Heart right ventricle (tissue), 16 donors: ENCODE measurements at regions not wholly inside any gene's neighbourhood (a gene's known extent, or its start where the extent isn't known, plus 50 kb on each side); places are given as distances from the start of the nearest gene placed in this dataset.

Experiments used
- ATAC-seq, 8 donors: fragments of 200-7000 bp; cut with Tn5 transposase; one replicate each; pipeline ENCODE4 v1.9.1; 2020; ENCODE audit warnings: mild to moderate bottlenecking in 8 of 8, moderate library complexity in 8 of 8, moderate number of reproducible peaks in 1 of 8
- DNase-seq, 2 donors: peaks; one replicate each; pipeline ENCODE4 v3.0.0-alpha.2; 2020
- H3K27ac ChIP-seq, 10 donors: fragments of 200-600 bp; sonication (generic) in 2 of 10; one replicate each; pipeline versions ENCODE4 v1.5.0 to v1.8.0; 2020 to 2022; ENCODE audit warnings: mild to moderate bottlenecking in 3 of 10
- H3K27me3 ChIP-seq, 7 donors: fragments of 200-600 bp; one replicate each; pipeline ENCODE4 v1.8.0; 2021 to 2022; ENCODE audit warnings: mild to moderate bottlenecking in 2 of 7
- H3K36me3 ChIP-seq, 9 donors: fragments of 200-600 bp; sonication (generic) in 1 of 9; one replicate each; pipeline versions ENCODE4 v1.5.0 to v1.8.0; 2020 to 2022; ENCODE audit warnings: mild to moderate bottlenecking in 2 of 9
- H3K4me1 ChIP-seq, 9 donors: fragments of 200-600 bp; sonication (generic) in 1 of 9; one replicate each; pipeline versions ENCODE4 v1.5.0 to v1.8.0; 2020 to 2022; ENCODE audit warnings: mild to moderate bottlenecking in 4 of 9
- H3K4me3 ChIP-seq, 10 donors: fragments of 200-600 bp; sonication (generic) in 2 of 10; one replicate each; pipeline versions ENCODE4 v1.5.0 to v1.8.0; 2020 to 2022; ENCODE audit warnings: mild to moderate bottlenecking in 7 of 10, moderate library complexity in 2 of 10
- H3K9me3 ChIP-seq, 11 donors: fragments of 200-600 bp in 10 of 11; sonication (generic) in 2 of 11; one replicate each; pipeline versions ENCODE4 v1.5.0 to v1.8.0; 2013 to 2022; ENCODE audit warnings: mild to moderate bottlenecking in 2 of 11, control low read depth in 1 of 11, moderate library complexity in 1 of 11
- CTCF ChIP-seq, 9 donors: fragments of 200-600 bp; sonication (generic) in 2 of 9; IDR thresholded peaks; one replicate each; pipeline versions ENCODE4 v1.5.0 to v1.8.0; 2021 to 2022; ENCODE audit warnings: antibody characterized with exemption in 9 of 9, mild to moderate bottlenecking in 5 of 9, moderate library complexity in 1 of 9
- WGBS, 2 donors: extraction: QIAGEN DNeasy Blood & Tissue Kit; methylation state at CpG; one replicate each; pipeline ENCODE4 v1.1.7; 2013; ENCODE audit warnings: inconsistent platforms in 1 of 2; 5-methylcytosine and 5-hydroxymethylcytosine counted together
- intact Hi-C, 10 donors: fragments of 100-400 bp; cut with DNase I; formaldehyde crosslinking; loops; one replicate each; pipeline versions ENCODE4 v1.11.1 to v1.14.2; 2022
- donor health status: Arrhythmogenic right ventricular cardiomyopathy.
- donor health status: ischemic (EF 13 %, LVEDD 7.1; RV severe dilation, severe dysfunction).
- donor health status: healthy with polysubstance abuse.
- donor health status: DM: no; HTN: yes; CAD: no.
- donor health status: DM: no; HTN: no; CAD: no.
- donor health status: ischemic (EF 25% LVEDD 6.9; RV normal size, moderate dysfunction).
- donor health status: ischemic (EF 25% LVEDD 5.7; RV mildly dilated, moderate dysfunction).
- donor health status: healthy.
- donor health status: DM: yes; HTN: yes; CAD: no.
- donor health status: Ischemic cardiomyopathy.
- donor health status: ischemic (EF 35%, LVEDD 5.7; RV mildly dilated, moderate dysfunction).
- donor health status: nonischemic (EF 11% LVEDD 7.7; RV severe dilation, severe dysfunction).
- donor health status: DM: yes; HTN: yes; CAD: no.
- donor health status: PGD.
- donor health status: ischemic (EF 29% LVEDD 5.4; RV normal size, mild dysfunction).
- donor health status: nonischemic (EF 23%, LVEDD 6.1; RV moderate dilation, normal function).

- 27 to 33% methylated on average over 10 of the region's 10 CpGs for WGBS, 2 donors
- no peak overlapping the region for H3K27ac ChIP-seq
- H3K9me3 ChIP-seq: peaks cover 0 to under 1% (median 0%) of the 10 kb centered on the region in 11 donors
- no peaks in the 10 kb centered on the region for H3K36me3 ChIP-seq
- intact Hi-C loops: loop anchor here in 1 of 10 donors (10.0 kb wide), 1 partner anchor 196 kb away; no protein-coding TSS in a partner anchor
- H3K4me3 ChIP-seq: no peak overlapping the region
- H3K4me1 ChIP-seq: no peaks in the 10 kb centered on the region
- no peak for TF ChIP-seq CTCF (IDR thresholded peaks at IDR 0.05)
- H3K27me3 ChIP-seq: peaks cover 0 to 6% (median 0%) of the 10 kb centered on the region in 7 donors
- no peak for ATAC-seq
- DNase-seq: no peak
Measured at GRCh38 chr11:64458997-64459396, 96.7 kb upstream of the SLC22A11 start.

- Histone ChIP-seq H3K9me3 (no peaks in the 10 kb centered on the region), H3K27ac (no peak overlapping the region), H3K36me3 (no peaks in the 10 kb centered on the region), H3K4me3 (no peak overlapping the region), H3K27me3 (peaks cover 0 to 6% (median 0%) of the 10 kb centered on the region in 7 donors), H3K4me1 (no peaks in the 10 kb centered on the region)
- WGBS, 2 donors: 88 to 93% methylated on average over 6 of the region's 6 CpGs
- ATAC-seq (no peak), DNase-seq (no peak)
- TF ChIP-seq CTCF (IDR thresholded peaks at IDR 0.05): no peak
- intact Hi-C loops: loop anchor here in 1 of 10 donors (10.0 kb wide), 1 partner anchor 195 kb away; no protein-coding TSS in a partner anchor
Measured at GRCh38 chr11:64459609-64460008, 96.1 kb upstream of the SLC22A11 start.

GRCh38 chr11:64461081-64461480 is 94.7 kb upstream of the SLC22A11 start:
- Histone ChIP-seq H3K9me3 (no peaks in the 10 kb centered on the region), H3K4me3 (no peak overlapping the region), H3K27ac (no peak overlapping the region), H3K4me1 (no peaks in the 10 kb centered on the region), H3K36me3 (no peaks in the 10 kb centered on the region), H3K27me3 (peaks cover 0 to 6% (median 0%) of the 10 kb centered on the region in 7 donors)
- ATAC-seq: no peak
- 85 to 87% methylated on average over 3 of the region's 3 CpGs for WGBS, 2 donors
- intact Hi-C loops: no loop called here
- no peak for TF ChIP-seq CTCF (IDR thresholded peaks at IDR 0.05)
- no peak for DNase-seq

- Histone ChIP-seq H3K9me3 (peaks cover 0 to 7% (median 0%) of the 10 kb centered on the region in 11 donors), H3K27me3 (peaks cover 0 to 13% (median 0%) of the 10 kb centered on the region in 7 donors), H3K4me3 (no peak overlapping the region), H3K4me1 (no peaks in the 10 kb centered on the region), H3K36me3 (no peaks in the 10 kb centered on the region), H3K27ac (no peak overlapping the region)
- no peak for ATAC-seq
- DNase-seq: no peak
- TF ChIP-seq CTCF (IDR thresholded peaks at IDR 0.05): no peak
- 90% methylated on average over 7 of the region's 7 CpGs for WGBS, 2 donors
- intact Hi-C loops: no loop called here
Measured at GRCh38 chr11:64466115-64466718, 89.5 kb upstream of the SLC22A11 start.
